GM18861 (cell line): ENCODE measurements at regions not wholly inside any gene's neighbourhood (a gene's known extent, or its start where the extent isn't known, plus 50 kb on each side); places are given as distances from the start of the nearest gene placed in this dataset.

Experiments
- ATAC-seq: cut with Tn5 transposase; IDR thresholded peaks from one replicate; pipeline ENCODE4 v1.9.1; 2021; ENCODE audit not compliant: unreplicated experiment

GRCh38 chr2:52886556-52886955 is 881.0 kb upstream of the CHAC2 start:
- ATAC-seq: no peak

DNA sequence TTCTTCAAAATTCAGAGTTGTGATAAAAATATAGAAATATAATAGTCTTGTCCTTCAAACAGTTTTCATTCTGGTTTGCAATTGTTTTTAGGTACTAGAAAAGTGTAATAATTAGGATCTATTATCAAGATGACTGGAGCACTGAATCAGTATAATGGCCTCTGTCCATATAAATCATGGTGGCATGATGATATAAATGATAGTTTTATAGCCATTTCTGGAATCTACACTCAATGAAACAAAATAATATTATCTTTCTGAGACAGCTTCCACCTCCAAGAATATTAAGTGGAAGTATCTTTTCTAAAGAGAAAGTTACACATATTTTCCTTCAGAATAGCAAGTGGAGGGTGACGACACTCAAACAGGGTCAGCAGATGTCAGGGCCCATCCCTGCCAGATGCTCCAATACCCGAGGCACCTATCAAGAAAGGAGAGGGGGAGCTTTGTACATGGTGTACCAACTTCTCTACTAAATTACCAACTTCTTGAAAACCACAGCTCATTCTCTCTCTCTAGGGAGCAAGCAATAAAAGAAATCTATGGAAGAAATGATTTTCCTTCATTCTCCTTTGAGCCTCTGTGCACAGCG is 882.7 kb upstream of the CHAC2 start:
- ATAC-seq: no peak

- ATAC-seq: no peak
Observed at GRCh38 chr2:52882974-52883373, 884.6 kb upstream of the CHAC2 start.

DNA sequence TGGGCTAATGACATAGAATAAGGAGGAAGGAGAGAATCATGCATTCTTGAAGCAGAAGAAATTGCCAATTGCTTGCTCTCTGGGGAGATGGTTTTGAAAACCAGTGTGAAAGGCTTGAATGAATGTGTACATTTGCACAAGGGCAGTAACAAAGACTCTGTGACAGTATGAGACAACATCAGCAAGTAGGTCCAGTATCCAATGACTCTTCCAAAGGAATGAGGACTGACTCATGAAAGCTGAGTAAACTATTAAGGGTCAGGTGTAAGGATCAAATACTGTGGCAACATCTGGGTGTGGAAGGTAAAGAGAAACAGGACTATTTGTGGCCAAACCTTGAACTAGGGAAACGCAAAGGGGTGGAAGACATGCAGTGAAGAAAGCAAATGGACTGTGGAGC is 886.0 kb upstream of the CHAC2 start:
- ATAC-seq: no peak

GRCh38 chr2:52880872-52881271 is 886.7 kb upstream of the CHAC2 start:
- ATAC-seq: no peak

GRCh38 chr2:52879561-52879960 is 888.0 kb upstream of the CHAC2 start:
- no peak for ATAC-seq

DNA sequence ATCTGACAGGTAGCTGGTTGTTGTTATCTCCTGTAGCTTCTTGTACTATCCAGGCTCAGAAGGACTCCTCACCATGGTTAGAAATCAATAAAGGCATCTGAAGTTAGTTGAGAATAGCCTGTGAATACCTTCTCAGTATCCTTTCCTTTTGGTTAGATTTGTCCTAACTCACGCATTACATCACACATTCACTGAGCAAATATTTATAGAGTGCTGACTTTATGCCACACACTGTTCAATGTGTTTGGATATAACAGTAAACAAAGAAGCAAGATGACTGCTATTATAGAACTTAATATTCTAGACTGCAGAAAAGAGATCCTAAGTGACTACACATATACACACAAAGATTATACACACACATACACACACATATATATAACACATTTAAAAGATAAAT is 889.9 kb upstream of the CHAC2 start:
- ATAC-seq: no peak

DNA sequence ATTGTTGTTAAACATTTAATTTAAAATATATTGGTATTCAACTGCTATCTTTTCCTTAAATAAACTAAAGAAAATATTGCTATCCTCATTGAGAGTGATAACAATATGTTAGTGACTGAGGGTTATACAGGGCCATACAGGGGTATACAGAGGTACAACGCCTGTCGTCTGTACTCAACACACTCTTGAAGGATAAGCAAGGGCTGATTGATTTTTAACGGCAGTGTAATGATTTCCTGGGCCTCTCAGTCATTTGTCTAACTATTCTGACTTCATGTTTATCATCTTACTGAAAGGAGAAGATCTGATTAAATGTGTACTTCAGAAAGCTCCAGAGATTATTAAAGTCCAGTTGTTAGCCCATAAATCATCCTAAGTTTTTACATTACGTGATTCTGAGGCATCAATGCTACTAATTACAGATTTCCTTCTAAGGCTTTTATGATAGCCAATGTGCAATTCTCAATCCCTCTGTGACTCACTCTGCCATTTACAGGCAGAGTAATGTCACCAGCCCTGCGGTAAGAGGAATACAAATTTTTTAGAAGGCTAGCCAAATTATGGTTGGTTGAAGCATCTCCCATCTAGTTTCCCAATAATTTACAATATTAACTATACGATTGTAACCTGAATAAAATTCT is 893.0 kb upstream of the CHAC2 start:
- no peak for ATAC-seq

- no peak for ATAC-seq
Observed at GRCh38 chr2:52862801-52863200, 904.8 kb upstream of the CHAC2 start.

- ATAC-seq: no peak
Observed at GRCh38 chr2:52861596-52861995, 906.0 kb upstream of the CHAC2 start.

DNA sequence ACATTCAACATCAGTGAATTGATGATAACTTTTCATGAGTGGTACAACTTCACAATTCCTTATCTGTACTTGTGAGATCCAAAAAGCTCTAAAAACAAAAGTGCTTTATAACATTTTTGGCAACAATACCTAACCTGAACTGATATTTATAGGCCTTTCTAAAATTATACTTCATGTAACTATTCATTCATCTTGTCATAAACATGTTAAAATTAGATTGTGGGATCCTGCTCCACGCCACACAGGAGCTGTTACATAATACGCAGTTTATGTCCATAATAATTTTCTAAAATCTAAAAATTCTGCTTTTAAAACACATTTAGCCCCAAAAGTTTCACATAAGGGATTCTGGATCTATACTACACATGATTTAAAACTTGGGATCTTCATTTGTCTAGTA is 908.5 kb upstream of the CHAC2 start:
- ATAC-seq: no peak

GRCh38 chr2:52857722-52858121 is 909.9 kb upstream of the CHAC2 start:
- no peak for ATAC-seq

GRCh38 chr2:52852006-52852405 is 915.6 kb upstream of the CHAC2 start:
- ATAC-seq: no peak

- ATAC-seq: no peak
Observed at GRCh38 chr2:52844701-52845423, 922.7 kb upstream of the CHAC2 start.

GRCh38 chr2:52835909-52836308 is 931.7 kb upstream of the CHAC2 start:
- no peak for ATAC-seq

GRCh38 chr2:52831216-52831615 is 936.4 kb upstream of the CHAC2 start:
- ATAC-seq: no peak

DNA sequence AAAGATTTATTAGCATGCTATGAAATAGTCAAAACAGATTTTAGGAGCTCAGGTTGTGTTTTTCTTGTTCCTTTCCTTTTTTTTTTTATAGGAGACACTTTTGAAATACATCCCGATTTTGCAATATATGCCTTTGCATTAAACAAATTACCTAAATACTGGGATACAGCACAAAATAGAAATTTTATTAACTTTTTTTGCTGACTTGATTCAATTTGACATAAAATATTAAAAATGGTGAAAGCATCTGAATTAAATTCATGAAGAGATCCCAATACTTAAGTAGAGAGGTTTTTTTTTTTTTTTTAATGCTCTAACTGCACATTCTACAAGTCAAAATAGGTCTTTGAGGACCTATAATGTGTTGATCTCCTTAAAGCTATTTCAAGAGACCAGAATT is 939.5 kb upstream of the CHAC2 start:
- ATAC-seq: no peak

DNA sequence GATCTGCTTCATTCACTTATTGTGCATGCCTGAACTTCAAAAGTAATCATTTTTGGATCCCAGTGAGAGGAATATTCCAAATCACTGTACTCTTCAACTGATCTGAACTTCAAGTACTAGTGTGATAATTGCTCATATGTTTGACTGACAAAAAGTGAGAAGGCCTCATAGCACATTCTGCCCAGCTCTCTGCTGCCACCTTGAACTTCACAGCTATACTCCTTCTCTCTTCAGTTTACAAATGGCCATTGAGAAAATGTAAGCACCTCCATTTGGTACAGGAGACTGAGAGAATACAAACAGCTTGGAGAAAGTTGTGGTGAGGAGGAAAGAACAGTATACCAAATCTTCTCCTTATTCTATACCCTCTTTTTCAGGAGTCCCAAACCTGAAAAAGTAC is 946.0 kb upstream of the CHAC2 start:
- no peak for ATAC-seq

- no peak for ATAC-seq
Observed at GRCh38 chr2:52818958-52819357, 948.6 kb upstream of the CHAC2 start.

DNA sequence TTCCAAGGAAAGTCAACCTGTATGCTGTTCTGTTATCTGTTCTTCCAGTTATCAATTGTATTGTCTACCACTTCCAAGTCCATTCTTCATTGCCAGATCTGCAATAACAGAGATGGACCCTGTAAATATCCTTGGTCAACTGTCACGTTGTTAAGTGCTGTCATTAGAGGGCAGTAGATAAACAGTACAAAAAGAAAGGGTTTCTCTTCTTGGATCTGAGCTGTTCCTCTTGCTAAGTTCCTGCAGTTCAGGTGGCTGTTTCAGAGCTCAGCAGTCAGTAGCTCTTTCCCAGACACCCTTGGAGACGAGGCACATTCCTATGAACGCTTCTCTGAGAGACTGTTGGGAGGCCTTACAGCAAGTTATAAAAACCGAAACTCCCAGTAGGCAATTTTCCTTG is 957.1 kb upstream of the CHAC2 start:
- ATAC-seq: peak; percentile 59

DNA sequence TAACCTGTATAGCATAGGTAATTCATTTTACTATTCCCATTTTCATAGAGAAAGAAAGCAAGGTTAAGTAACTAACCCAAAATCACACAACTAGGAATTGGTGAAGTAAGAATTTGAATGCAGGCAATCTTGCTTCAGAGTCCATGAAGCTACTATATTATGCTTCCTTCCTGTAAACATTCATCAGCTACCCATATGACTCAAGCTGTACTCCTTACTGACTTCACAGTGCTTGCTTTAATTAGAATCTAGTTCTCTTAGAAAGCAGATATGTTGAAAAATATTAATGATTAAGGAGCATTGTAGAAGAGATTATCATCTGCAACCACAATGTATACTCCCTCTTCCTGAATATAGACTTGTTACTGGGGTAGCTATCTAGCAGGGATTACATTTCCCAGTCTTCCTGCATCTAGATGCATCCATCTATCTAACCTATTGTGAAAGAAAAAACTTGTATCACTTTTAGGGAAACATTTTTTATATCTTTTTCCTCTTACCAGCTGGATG is 961.6 kb upstream of the CHAC2 start:
- ATAC-seq: no peak

GRCh38 chr2:52794581-52794980 is 973.0 kb upstream of the CHAC2 start:
- ATAC-seq: no peak
